ENCODE measurements at regions not wholly inside any gene's neighbourhood (a gene's known extent, or its start where the extent isn't known, plus 50 kb on each side); places are given as distances from the start of the nearest gene placed in this dataset.

DNA sequence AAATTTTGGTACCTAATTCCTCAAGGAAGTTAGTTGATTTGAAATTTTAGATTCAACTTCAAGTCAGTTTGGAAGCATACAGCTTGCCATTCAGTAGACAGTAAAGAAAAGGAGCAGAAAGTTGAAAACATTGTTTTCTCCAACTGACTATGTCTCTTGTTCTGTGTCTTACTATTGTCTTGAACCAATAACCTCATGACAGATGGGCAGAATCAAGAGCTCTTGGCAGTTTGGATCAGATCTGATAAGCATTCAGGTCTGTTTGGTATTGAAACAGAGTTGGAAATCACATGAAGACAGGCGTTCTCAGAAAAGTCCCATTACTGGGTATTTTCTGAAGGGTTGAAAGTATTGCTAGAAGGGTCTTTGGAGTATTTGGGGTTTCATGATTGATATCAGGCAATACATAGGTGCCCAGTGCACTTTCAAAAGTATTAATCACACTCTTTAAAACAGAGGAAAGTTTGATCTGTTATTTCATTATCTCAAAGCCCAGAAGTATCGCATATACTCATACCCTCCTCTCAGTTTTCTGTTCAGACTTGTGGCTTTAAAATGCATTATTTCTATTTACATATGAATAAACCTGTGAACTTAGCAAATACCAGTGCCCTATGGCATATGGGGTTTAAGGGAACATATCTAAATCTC lies 428.4 kb upstream of the ZEB2 start:
- no peak overlapping the region for H3K4me3 ChIP-seq (ENCODE audit: low read depth, low read length)
- no peaks in the 10 kb centered on the region for H3K4me1 ChIP-seq
- no peaks in the 10 kb centered on the region for H3K9me3 ChIP-seq (ENCODE audit: control insufficient read depth, low read length)
- no peaks in the 10 kb centered on the region for H3K79me2 ChIP-seq
- no peak overlapping the region for H3K4me2 ChIP-seq (ENCODE audit: low read length)
- H3K9ac ChIP-seq: no peak overlapping the region
- H3K36me3 ChIP-seq (ENCODE audit: control insufficient read depth, insufficient read depth, low read length): no peaks in the 10 kb centered on the region
- H3K27ac ChIP-seq: no peak overlapping the region
- no peaks in the 10 kb centered on the region for H3K27me3 ChIP-seq (ENCODE audit: control insufficient read depth, insufficient read depth, low read length)
- TF ChIP-seq CTCF (IDR thresholded peaks at IDR 0.05): no peak
- no peak overlapping the region for H2AFZ ChIP-seq

GRCh38 chr2:144947709-144948037 lies 427.8 kb upstream of the ZEB2 start:
- Histone ChIP-seq H3K79me2 (no peaks in the 10 kb centered on the region), H2AFZ (no peak overlapping the region), H3K4me3 (ENCODE audit: low read depth, low read length) (no peak overlapping the region), H3K9me3 (ENCODE audit: control insufficient read depth, low read length) (no peaks in the 10 kb centered on the region), H3K27ac (no peak overlapping the region), H3K4me1 (no peaks in the 10 kb centered on the region), H3K4me2 (ENCODE audit: low read length) (no peak overlapping the region), H3K9ac (no peak overlapping the region), H3K36me3 (ENCODE audit: control insufficient read depth, insufficient read depth, low read length) (no peaks in the 10 kb centered on the region), H3K27me3 (ENCODE audit: control insufficient read depth, insufficient read depth, low read length) (no peaks in the 10 kb centered on the region)
- no peak for TF ChIP-seq CTCF (IDR thresholded peaks at IDR 0.05)

GRCh38 chr2:144946263-144946662 lies 426.3 kb upstream of the ZEB2 start:
- Histone ChIP-seq H3K4me1 (no peaks in the 10 kb centered on the region), H2AFZ (no peak overlapping the region), H3K9me3 (ENCODE audit: control insufficient read depth, low read length) (no peaks in the 10 kb centered on the region), H3K36me3 (ENCODE audit: control insufficient read depth, insufficient read depth, low read length) (no peaks in the 10 kb centered on the region), H3K27ac (no peak overlapping the region), H3K79me2 (no peaks in the 10 kb centered on the region), H3K9ac (no peak overlapping the region), H3K4me3 (ENCODE audit: low read depth, low read length) (no peak overlapping the region), H3K27me3 (ENCODE audit: control insufficient read depth, insufficient read depth, low read length) (no peaks in the 10 kb centered on the region), H3K4me2 (ENCODE audit: low read length) (no peak overlapping the region)
- TF ChIP-seq CTCF (IDR thresholded peaks at IDR 0.05): no peak

- H3K27ac ChIP-seq: no peak overlapping the region
- H3K4me1 ChIP-seq: no peaks in the 10 kb centered on the region
- no peak overlapping the region for H3K9ac ChIP-seq
- H3K36me3 ChIP-seq (ENCODE audit: control insufficient read depth, insufficient read depth, low read length): no peaks in the 10 kb centered on the region
- H3K9me3 ChIP-seq (ENCODE audit: control insufficient read depth, low read length): no peaks in the 10 kb centered on the region
- H3K27me3 ChIP-seq (ENCODE audit: control insufficient read depth, insufficient read depth, low read length): no peaks in the 10 kb centered on the region
- H3K4me2 ChIP-seq (ENCODE audit: low read length): no peak overlapping the region
- H3K79me2 ChIP-seq: no peaks in the 10 kb centered on the region
- H3K4me3 ChIP-seq (ENCODE audit: low read depth, low read length): no peak overlapping the region
- TF ChIP-seq CTCF (IDR thresholded peaks at IDR 0.05): no peak
- H2AFZ ChIP-seq: no peak overlapping the region
Measured at GRCh38 chr2:144944546-144945220, 424.8 kb upstream of the ZEB2 start.

DNA sequence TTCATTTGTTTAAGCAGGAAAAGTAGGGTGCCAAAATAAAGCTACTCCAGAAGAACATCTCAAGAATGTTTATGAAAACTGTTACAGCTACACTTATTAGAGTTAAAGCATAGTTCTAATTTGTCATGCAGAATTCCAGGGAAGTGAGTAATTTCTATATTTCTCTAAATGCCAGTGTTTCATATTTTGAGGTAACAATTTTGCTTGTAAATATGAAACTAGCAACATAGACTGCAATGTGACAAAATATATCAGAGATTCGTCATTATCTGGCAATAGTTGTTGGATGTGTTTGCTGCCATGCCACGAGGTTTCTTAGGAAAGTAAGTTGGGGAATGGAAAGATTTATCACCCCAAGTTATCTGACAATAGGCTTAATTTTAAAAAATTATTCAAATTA lies 424.1 kb upstream of the ZEB2 start:
- no peak for TF ChIP-seq CTCF (IDR thresholded peaks at IDR 0.05)
- Histone ChIP-seq H3K4me1 (no peaks in the 10 kb centered on the region), H3K9ac (no peak overlapping the region), H3K4me3 (ENCODE audit: low read depth, low read length) (no peak overlapping the region), H3K27me3 (ENCODE audit: control insufficient read depth, insufficient read depth, low read length) (no peaks in the 10 kb centered on the region), H3K4me2 (ENCODE audit: low read length) (no peak overlapping the region), H3K9me3 (ENCODE audit: control insufficient read depth, low read length) (no peaks in the 10 kb centered on the region), H3K36me3 (ENCODE audit: control insufficient read depth, insufficient read depth, low read length) (no peaks in the 10 kb centered on the region), H2AFZ (no peak overlapping the region), H3K27ac (no peak overlapping the region), H3K79me2 (no peaks in the 10 kb centered on the region)

Measured in parathyroid adenoma (tissue), 2 donors.